ENCODE measurements at regions not wholly inside any gene's neighbourhood (a gene's known extent, or its start where the extent isn't known, plus 50 kb on each side); places are given as distances from the start of the nearest gene placed in this dataset.
A peak's percentile ranks its signal among the peaks of the same experiment; 100 is the strongest.

DNA sequence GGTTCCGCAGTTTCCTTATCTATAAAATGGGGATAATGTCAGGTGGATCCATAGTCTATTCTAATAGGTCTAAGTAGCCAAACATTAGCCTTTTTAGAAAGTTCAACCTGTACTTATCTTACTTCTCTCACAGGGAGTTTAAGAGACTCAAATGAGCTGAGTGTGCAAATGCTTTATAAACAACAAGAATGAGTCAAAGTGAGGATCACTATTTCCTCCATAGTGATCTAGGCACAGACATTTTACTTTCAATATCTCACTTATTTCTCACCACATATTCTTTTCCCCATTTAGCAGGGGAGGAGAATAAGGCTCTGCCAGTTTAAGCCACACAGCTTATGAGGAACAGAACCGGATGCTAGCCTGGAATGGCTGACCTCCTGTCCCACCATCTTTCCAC lies 92.1 kb upstream of the LMO4 start:
- H3K27me3 ChIP-seq (ENCODE audit: control insufficient read depth, insufficient read depth, low read length) = no peaks in the 10 kb centered on the region; the same call in 1 of the 2 replicates
- WGBS, 2 experiments (ENCODE audit: extremely low coverage in 2 of 2, insufficient read length in 1 of 2) = no CpG with 5 or more reads among the region's 2 CpGs
- POLR2A ChIA-PET (ENCODE audit: unreplicated experiment) = no interaction called here
- dilution Hi-C loops (cut with HindIII; ENCODE audit: low sequenced_read_pairs, unreplicated experiment) = no loop called here
- peaks cover 3% of the 10 kb centered on the region; the same call in 1 of the 2 replicates for H3K9me1 ChIP-seq (ENCODE audit: insufficient read depth, low read length)
- ATAC-seq (ENCODE audit: low read depth) = peak; percentile 65
- BruUV-seq (replicated peaks) = no TSS peak
- no peaks in the 10 kb centered on the region for H4K20me1 ChIP-seq (ENCODE audit: insufficient read depth, low read length)
- H4K5ac ChIP-seq (ENCODE audit: low read depth, low read length) = peak overlapping the region; percentile 93
- no peak overlapping the region; the same call in 1 of the 2 replicates for H4K91ac ChIP-seq (ENCODE audit: insufficient read depth, low read depth, low read length)
- no peaks in the 10 kb centered on the region for H3K79me1 ChIP-seq (ENCODE audit: low read depth in 1 of 2, low read length in 2 of 2)
- peak; percentile 91 for TF ChIP-seq MAFK (IDR thresholded peaks at IDR 0.05; ENCODE audit: low read depth, low read length)
- no peak for TF ChIP-seq RFX5 (IDR thresholded peaks at IDR 0.05; ENCODE audit: low read depth, low read length)
- CTCF ChIA-PET = no interaction called here
- intact Hi-C loops (cut with micrococcal nuclease) = no loop called here
- peaks cover 2% of the 10 kb centered on the region; the same call in 1 of the 2 replicates for H3K4me1 ChIP-seq (ENCODE audit: control insufficient read depth, insufficient read depth, low read length)
- H2BK5ac ChIP-seq (ENCODE audit: low read depth, low read length, poor library complexity, severe bottlenecking) = peak overlapping the region; percentile 10
- peak overlapping the region; percentile 80 for H3K4me2 ChIP-seq (ENCODE audit: low read depth, low read length)
- DNase-seq = peak; percentile 65
- no peak overlapping the region; the same call in 1 of the 2 replicates for H3K4ac ChIP-seq (ENCODE audit: low read depth, low read length)
- 0 out of 2 replicates have a peak overlapping the region, but pooled peaks have one; percentile 13 for H2AK5ac ChIP-seq (ENCODE audit: low read depth, low read length)
- no peak overlapping the region for H2BK15ac ChIP-seq (ENCODE audit: low read depth, low read length)
- no peak overlapping the region for H3K27ac ChIP-seq (ENCODE audit: insufficient read depth, low read length)
- no peak overlapping the region for H3K9ac ChIP-seq (ENCODE audit: low read depth, low read length)
- H2AFZ ChIP-seq (replicated peaks; ENCODE audit: low read length, poor library complexity) = peak overlapping the region; percentile 64
- H3K18ac ChIP-seq (ENCODE audit: low read depth, low read length) = peak overlapping the region; percentile 79; the same call in 1 of the 2 replicates
- H3K4me3 ChIP-seq (ENCODE audit: insufficient read depth, low read depth, low read length) = no peak overlapping the region
- no peak overlapping the region for H3K23ac ChIP-seq (ENCODE audit: low read depth, low read length)
- H3K14ac ChIP-seq (replicated peaks; ENCODE audit: low read depth, low read length) = peak overlapping the region; percentile 50; the same call in 1 of the 2 replicates
- in situ Hi-C loops (cut with MboI; ENCODE audit: low sequenced_read_pairs) = no loop called here
- H2AK9ac ChIP-seq (replicated peaks; ENCODE audit: low read depth, low read length, poor library complexity) = no peak overlapping the region
- H3K56ac ChIP-seq (ENCODE audit: extremely low read depth, insufficient read depth, low read length) = no peak overlapping the region
- H3K9me3 ChIP-seq (ENCODE audit: control insufficient read depth, insufficient read depth, low read length) = no peaks in the 10 kb centered on the region
- H2BK20ac ChIP-seq (ENCODE audit: low read depth, low read length) = no peak overlapping the region
- H2BK120ac ChIP-seq (ENCODE audit: low read depth, low read length) = peak overlapping the region; percentile 1; the same call in 1 of the 2 replicates
- no peaks in the 10 kb centered on the region for H3K36me3 ChIP-seq (ENCODE audit: control insufficient read depth, insufficient read depth, low read length)
- H4K8ac ChIP-seq (ENCODE audit: low read depth in 2 of 2, low read length in 2 of 2) = peak overlapping the region; percentile 58 to 76; a peak in 3 of 4 replicates

All from IMR-90 (cell line).